MCF 10A (cell line): ENCODE measurements at regions not wholly inside any gene's neighbourhood (a gene's known extent, or its start where the extent isn't known, plus 50 kb on each side); places are given as distances from the start of the nearest gene placed in this dataset.

ENCODE experiments used
- BruUV-seq: library from RNA; stranded (reverse); fragments of 400-500 nt; replicated peaks from 2 replicates; lab custom pipeline; 2021; lab: Mats Ljungman, UMichigan
- CTCF ChIA-PET: fragments of 300-600 bp; sonication (Branson Sonifier 250); formaldehyde crosslinking; extraction: SDS; loops from one replicate; lab custom pipeline; 2021; ENCODE audit warnings: antibody characterized with exemption, inconsistent platforms; lab: Yijun Ruan, JAX
- POLR2A ChIA-PET: fragments of 300-600, 350-650 bp; sonication (Branson Sonifier 250); formaldehyde crosslinking; extraction: SDS; loops from one replicate; lab custom pipeline; 2020; ENCODE audit warnings: antibody characterized with exemption, inconsistent platforms; lab: Yijun Ruan, JAX
- DNase-seq: peaks from one replicate; pipeline ENCODE4 v3.0.0-alpha.2; 2018; ENCODE audit not compliant: unreplicated experiment
- H3K27ac Mint-ChIP-seq: one replicate; pipeline ENCODE4 v1.8.0; 2022; ENCODE audit warnings: mild to moderate bottlenecking, low read depth, mixed read lengths; ENCODE audit not compliant: unreplicated experiment
- H3K27me3 Mint-ChIP-seq: one replicate; pipeline ENCODE4 v1.8.0; 2022; ENCODE audit warnings: mixed read lengths; ENCODE audit not compliant: insufficient read depth, unreplicated experiment
- H3K36me3 Mint-ChIP-seq: one replicate; pipeline ENCODE4 v1.8.0; 2022; ENCODE audit warnings: mild to moderate bottlenecking, moderate library complexity, mixed read lengths; ENCODE audit not compliant: insufficient read depth, unreplicated experiment
- H3K4me1 Mint-ChIP-seq: one replicate; pipeline ENCODE4 v1.8.0; 2022; ENCODE audit warnings: mixed read lengths; ENCODE audit not compliant: insufficient read depth, unreplicated experiment
- H3K4me3 Mint-ChIP-seq: one replicate; pipeline ENCODE4 v1.8.0; 2022; ENCODE audit warnings: mild to moderate bottlenecking, moderate library complexity, mixed read lengths; ENCODE audit not compliant: unreplicated experiment
- H3K9me3 Mint-ChIP-seq: one replicate; pipeline ENCODE4 v1.8.0; 2022; ENCODE audit warnings: mixed read lengths; ENCODE audit not compliant: unreplicated experiment
- intact Hi-C: fragments of 100-400 bp; cut with micrococcal nuclease; formaldehyde crosslinking; loops from 2 replicates; pipeline ENCODE4 v1.14.1; 2022
- TF ChIP-seq, protein P1 (sequence below): fragments of 200-600 bp; IDR thresholded peaks from one replicate; pipeline ENCODE4 v1.8.0; 2022; ENCODE audit warnings: antibody characterized with exemption, mild to moderate bottlenecking; ENCODE audit not compliant: unreplicated experiment

- BruUV-seq, result no TSS peak
- TF ChIP-seq, protein P1, sequence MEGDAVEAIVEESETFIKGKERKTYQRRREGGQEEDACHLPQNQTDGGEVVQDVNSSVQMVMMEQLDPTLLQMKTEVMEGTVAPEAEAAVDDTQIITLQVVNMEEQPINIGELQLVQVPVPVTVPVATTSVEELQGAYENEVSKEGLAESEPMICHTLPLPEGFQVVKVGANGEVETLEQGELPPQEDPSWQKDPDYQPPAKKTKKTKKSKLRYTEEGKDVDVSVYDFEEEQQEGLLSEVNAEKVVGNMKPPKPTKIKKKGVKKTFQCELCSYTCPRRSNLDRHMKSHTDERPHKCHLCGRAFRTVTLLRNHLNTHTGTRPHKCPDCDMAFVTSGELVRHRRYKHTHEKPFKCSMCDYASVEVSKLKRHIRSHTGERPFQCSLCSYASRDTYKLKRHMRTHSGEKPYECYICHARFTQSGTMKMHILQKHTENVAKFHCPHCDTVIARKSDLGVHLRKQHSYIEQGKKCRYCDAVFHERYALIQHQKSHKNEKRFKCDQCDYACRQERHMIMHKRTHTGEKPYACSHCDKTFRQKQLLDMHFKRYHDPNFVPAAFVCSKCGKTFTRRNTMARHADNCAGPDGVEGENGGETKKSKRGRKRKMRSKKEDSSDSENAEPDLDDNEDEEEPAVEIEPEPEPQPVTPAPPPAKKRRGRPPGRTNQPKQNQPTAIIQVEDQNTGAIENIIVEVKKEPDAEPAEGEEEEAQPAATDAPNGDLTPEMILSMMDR, result no peak
- DNase-seq, result no peak
- Mint-ChIP-seq H3K27ac (no peak overlapping the region), H3K4me1 (no peaks in the 10 kb centered on the region), H3K9me3 (no peaks in the 10 kb centered on the region), H3K36me3 (no peaks in the 10 kb centered on the region), H3K27me3 (no peaks in the 10 kb centered on the region), H3K4me3 (no peak overlapping the region)
- CTCF ChIA-PET, result interaction anchor here (0.5 to 0.9 kb wide), 2 partner anchors 79 to 329 kb away, joined by 3 to 4 read pairs; no protein-coding TSS in a partner anchor
- intact Hi-C loops, result no loop called here
- POLR2A ChIA-PET, result no interaction called here
These were observed 152.7 kb downstream of the SH3BGRL2 start for GRCh38 chr6:79783670-79784394.

DNA sequence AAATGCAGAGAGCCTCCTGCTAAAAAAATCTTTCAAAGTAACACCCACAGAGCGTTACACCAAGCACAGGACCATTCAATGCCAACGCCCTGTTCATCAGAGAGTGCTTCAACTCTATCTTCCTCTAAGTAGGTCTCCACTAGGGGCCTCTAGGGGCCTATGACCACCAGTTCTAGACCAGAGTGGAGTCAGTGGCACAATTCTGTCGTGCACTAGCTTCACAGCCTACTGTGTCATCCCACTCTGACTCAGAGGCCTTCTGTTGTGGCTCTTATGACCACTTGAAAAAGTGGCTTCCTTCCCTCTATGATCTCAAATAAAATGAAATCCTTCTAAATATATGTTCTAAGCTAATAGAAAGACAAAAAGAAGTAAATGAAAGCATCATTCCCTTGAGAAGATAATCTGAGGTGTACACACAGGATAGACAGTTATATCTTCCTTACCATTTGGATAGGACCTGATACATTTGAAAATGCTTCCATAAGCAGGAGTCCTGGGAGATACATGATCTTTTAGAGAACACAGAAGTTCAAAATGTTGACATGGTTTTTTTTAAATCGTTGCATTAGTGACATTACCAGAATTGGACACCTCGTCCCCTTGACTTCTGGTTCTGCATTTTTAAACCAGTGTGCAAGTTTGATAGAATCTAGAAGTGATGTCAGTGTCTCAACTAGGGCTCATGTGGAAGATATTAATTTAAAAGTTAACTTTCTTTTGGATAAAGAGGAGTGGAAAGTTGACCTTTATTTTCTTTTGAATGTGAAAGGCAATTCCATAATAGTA is 151.9 kb downstream of the SH3BGRL2 start:
- no peak overlapping the region for H3K27ac Mint-ChIP-seq
- TF ChIP-seq, protein P1, result no peak
- no peaks in the 10 kb centered on the region for H3K27me3 Mint-ChIP-seq
- no peak overlapping the region for H3K4me3 Mint-ChIP-seq
- no peak for DNase-seq
- no peaks in the 10 kb centered on the region for H3K36me3 Mint-ChIP-seq
- H3K9me3 Mint-ChIP-seq, result no peaks in the 10 kb centered on the region
- intact Hi-C loops, result no loop called here
- no peaks in the 10 kb centered on the region for H3K4me1 Mint-ChIP-seq
- no TSS peak for BruUV-seq
- ChIA-PET POLR2A (no interaction called here), CTCF (interaction anchor here (0.5 to 6.6 kb wide), 5 partner anchors 31 to 330 kb away, joined by 3 to 71 read pairs (median 4); no protein-coding TSS in a partner anchor)

DNA sequence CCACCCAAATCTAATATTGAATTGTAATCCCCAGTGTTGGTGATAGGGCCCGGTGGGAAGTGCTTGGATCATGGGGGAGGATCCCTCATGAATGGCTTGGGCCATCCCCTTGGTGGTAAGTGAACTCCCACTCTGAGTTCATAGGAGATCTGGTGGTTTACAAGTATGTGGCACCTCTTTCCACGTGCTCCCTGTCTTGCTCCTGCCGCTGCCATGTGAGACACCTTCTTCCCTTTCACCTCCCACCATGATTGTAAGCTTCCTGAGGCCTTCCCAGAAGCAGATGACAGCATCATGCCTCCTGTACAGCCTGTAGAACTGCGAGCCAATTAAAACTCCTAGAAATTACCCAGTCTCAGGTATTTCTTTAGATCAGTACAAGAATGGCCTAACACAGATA is 150.8 kb downstream of the SH3BGRL2 start:
- H3K27me3 Mint-ChIP-seq, result no peaks in the 10 kb centered on the region
- H3K9me3 Mint-ChIP-seq, result no peaks in the 10 kb centered on the region
- intact Hi-C loops, result no loop called here
- BruUV-seq, result no TSS peak
- no peak overlapping the region for H3K27ac Mint-ChIP-seq
- no peak overlapping the region for H3K4me3 Mint-ChIP-seq
- TF ChIP-seq, protein P1, result no peak
- no peak for DNase-seq
- no peaks in the 10 kb centered on the region for H3K36me3 Mint-ChIP-seq
- CTCF ChIA-PET, result interaction anchor here (0.6 to 6.6 kb wide), 5 partner anchors 9 to 311 kb away, joined by 3 to 71 read pairs (median 3); no protein-coding TSS in a partner anchor
- no peaks in the 10 kb centered on the region for H3K4me1 Mint-ChIP-seq
- POLR2A ChIA-PET, result no interaction called here

DNA sequence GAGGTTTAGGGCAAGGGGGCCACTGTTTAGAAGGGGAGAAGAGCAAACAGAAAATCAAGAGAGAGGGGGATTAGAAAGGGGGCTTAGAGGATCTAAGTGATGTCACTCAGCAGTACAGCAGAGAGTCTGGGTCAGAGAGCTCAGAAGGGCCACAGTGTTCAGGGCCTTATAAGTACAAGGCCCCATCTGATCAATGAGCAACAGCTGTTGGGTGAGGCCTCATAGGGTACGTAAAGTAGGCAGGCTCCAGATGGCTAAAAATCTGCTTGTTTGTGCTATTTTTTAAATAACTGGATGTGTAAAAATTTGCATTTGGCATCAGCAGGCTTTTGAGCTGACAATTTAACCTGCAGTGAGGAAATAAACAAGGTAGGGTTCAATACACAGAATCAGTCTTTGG is 149.8 kb downstream of the SH3BGRL2 start:
- intact Hi-C loops, result no loop called here
- H3K4me3 Mint-ChIP-seq, result no peak overlapping the region
- DNase-seq, result no peak
- H3K36me3 Mint-ChIP-seq, result no peaks in the 10 kb centered on the region
- no peaks in the 10 kb centered on the region for H3K27me3 Mint-ChIP-seq
- CTCF ChIA-PET, result interaction anchor here (1.0 to 6.6 kb wide), 2 partner anchors 25 to 88 kb away, joined by 3 to 71 read pairs; no protein-coding TSS in a partner anchor
- no peaks in the 10 kb centered on the region for H3K4me1 Mint-ChIP-seq
- no peaks in the 10 kb centered on the region for H3K9me3 Mint-ChIP-seq
- BruUV-seq, result no TSS peak
- no peak overlapping the region for H3K27ac Mint-ChIP-seq
- POLR2A ChIA-PET, result no interaction called here
- TF ChIP-seq, protein P1, result no peak
